Retinal pigment epithelial cell (primary cell): ENCODE measurements at regions not wholly inside any gene's neighbourhood (a gene's known extent, or its start where the extent isn't known, plus 50 kb on each side); places are given as distances from the start of the nearest gene placed in this dataset.
A peak's percentile ranks its signal among the peaks of the same experiment; 100 is the strongest.

Experiments used
- DNase-seq: peaks from one replicate; pipeline ENCODE4 v3.0.0-alpha.2; 2010; ENCODE audit warnings: low read depth
- H3K4me3 ChIP-seq: 2 replicates; pipeline ENCODE4 v1.5.1; 2011; ENCODE audit warnings: mild to moderate bottlenecking, low read length, control low read depth, moderate library complexity
- CTCF ChIP-seq: conservative IDR thresholded peaks from 2 replicates; pipeline ENCODE4 v1.5.1; 2011; ENCODE audit warnings: low read depth, low read length, control low read depth, inconsistent platforms

GRCh38 chr6:56386717-56387116, 139.3 kb upstream of the COL21A1 start:
- no peak for DNase-seq
- TF ChIP-seq CTCF: no peak
- no peak overlapping the region for H3K4me3 ChIP-seq

- H3K4me3 ChIP-seq: no peak overlapping the region
- TF ChIP-seq CTCF: no peak
- no peak for DNase-seq
These were observed 138.7 kb upstream of the COL21A1 start for GRCh38 chr6:56385981-56386593.

GRCh38 chr6:56383160-56383559, 135.8 kb upstream of the COL21A1 start:
- no peak for TF ChIP-seq CTCF

GRCh38 chr6:56382416-56382940, 135.1 kb upstream of the COL21A1 start:
- H3K4me3 ChIP-seq: no peak overlapping the region
- no peak for TF ChIP-seq CTCF
- DNase-seq: no peak

More at GRCh38 chr6:56383160-56383559, 135.8 kb upstream of the COL21A1 start:
- no peak overlapping the region for H3K4me3 ChIP-seq
- DNase-seq: no peak

GRCh38 chr6:56381801-56382251, 134.4 kb upstream of the COL21A1 start:
- peak; percentile 12 for DNase-seq
- H3K4me3 ChIP-seq: no peak overlapping the region
- TF ChIP-seq CTCF: no peak

GRCh38 chr6:56380476-56380875, 133.1 kb upstream of the COL21A1 start:
- H3K4me3 ChIP-seq: no peak overlapping the region
- no peak for TF ChIP-seq CTCF
- no peak for DNase-seq

GRCh38 chr6:56378966-56379585, 131.7 kb upstream of the COL21A1 start:
- H3K4me3 ChIP-seq: no peak overlapping the region
- no peak for DNase-seq
- no peak for TF ChIP-seq CTCF
